Activated CD4-positive, alpha-beta T cell treated with anti-CD3 and anti-CD28 coated beads for 36 hours (primary cell): ENCODE measurements at regions not wholly inside any gene's neighbourhood (a gene's known extent, or its start where the extent isn't known, plus 50 kb on each side); places are given as distances from the start of the nearest gene placed in this dataset.

Source experiments
- ATAC-seq: fragments of 200-7000 bp; cut with Tn5 transposase; one replicate; pipeline ENCODE4 v1.10.0; 2021; ENCODE audit warnings: mild to moderate bottlenecking, moderate library complexity
- CTCF ChIA-PET: fragments of 350-600 bp; sonication (Branson Sonifier 250); formaldehyde crosslinking; loops from one replicate; lab custom pipeline; 2021; ENCODE audit warnings: antibody characterized with exemption; lab: Charles Lee
- POLR2A ChIA-PET: fragments of 350-600 bp; sonication (Branson Sonifier 250); formaldehyde crosslinking; loops from one replicate; lab custom pipeline; 2021; ENCODE audit warnings: antibody characterized with exemption, inconsistent platforms; lab: Charles Lee
- DNase-seq: peaks from one replicate; pipeline ENCODE4 v3.0.0-alpha.2; 2020
- H3K27ac Mint-ChIP-seq: one replicate; pipeline ENCODE4 v1.8.0; 2021; ENCODE audit warnings: mixed read lengths
- H3K27me3 Mint-ChIP-seq: one replicate; pipeline ENCODE4 v1.8.0; 2021; ENCODE audit warnings: mixed read lengths
- H3K36me3 Mint-ChIP-seq: one replicate; pipeline ENCODE4 v1.8.0; 2021; ENCODE audit warnings: low read depth, mixed read lengths
- H3K4me1 Mint-ChIP-seq: one replicate; pipeline ENCODE4 v1.8.0; 2021; ENCODE audit warnings: mixed read lengths
- H3K4me3 Mint-ChIP-seq: one replicate; pipeline ENCODE4 v1.8.0; 2021; ENCODE audit warnings: mild to moderate bottlenecking, moderate library complexity, mixed read lengths
- H3K9me3 Mint-ChIP-seq: one replicate; pipeline ENCODE4 v1.8.0; 2021; ENCODE audit warnings: low read depth, mixed read lengths
- intact Hi-C, 2 experiments: fragments of 100-400 bp; cut with DNase I in 1 of 2; cut with micrococcal nuclease in 1 of 2; formaldehyde crosslinking; loops; one replicate each; pipeline versions ENCODE4 v1.14.2 to v1.15.1; 2022 to 2024; cut with DNase I, micrococcal nuclease

DNA sequence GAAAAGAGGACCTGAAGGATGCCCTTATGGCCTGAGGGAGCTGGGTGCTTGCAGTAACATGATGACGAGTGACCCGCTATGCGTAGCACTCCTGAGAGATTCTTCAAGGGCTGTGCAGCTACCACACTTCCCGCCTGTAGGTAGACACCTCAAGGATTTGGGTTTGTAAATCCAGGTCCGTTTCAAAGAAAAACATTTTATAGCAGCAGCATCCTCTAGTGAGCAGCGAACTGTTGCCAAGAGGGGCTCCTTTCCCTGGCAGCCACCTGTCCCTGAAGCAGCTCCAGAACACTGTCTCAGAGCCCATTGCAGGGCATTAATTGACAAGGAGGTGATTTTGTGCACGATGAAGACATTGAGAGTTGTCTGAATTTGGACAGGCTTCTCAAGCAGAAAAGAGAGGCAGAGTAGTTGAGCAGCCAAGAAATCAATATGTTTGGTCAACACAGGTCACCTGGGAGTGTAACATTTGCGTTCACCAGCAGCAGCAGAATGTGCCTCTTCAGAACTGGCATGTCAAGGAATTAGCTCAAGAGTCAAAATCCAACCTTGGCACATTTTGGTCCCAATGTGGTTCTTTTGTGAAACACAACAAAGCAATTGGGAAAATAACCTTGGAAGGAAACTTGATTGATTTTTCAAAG lies 209.8 kb upstream of the MTNR1B start:
- ChIA-PET CTCF (no interaction called here), POLR2A (no interaction called here)
- Mint-ChIP-seq H3K9me3 (no peaks in the 10 kb centered on the region), H3K27ac (no peak overlapping the region), H3K4me3 (no peak overlapping the region), H3K36me3 (no peaks in the 10 kb centered on the region), H3K27me3 (peaks cover 3% of the 10 kb centered on the region), H3K4me1 (no peaks in the 10 kb centered on the region)
- ATAC-seq (no peak), DNase-seq (no peak)
- intact Hi-C loops, result no loop called here

- POLR2A ChIA-PET, result no interaction called here
- Mint-ChIP-seq H3K4me1 (peaks cover 13% of the 10 kb centered on the region), H3K36me3 (no peaks in the 10 kb centered on the region), H3K27me3 (peaks cover 10% of the 10 kb centered on the region), H3K27ac (no peak overlapping the region), H3K4me3 (no peak overlapping the region), H3K9me3 (no peaks in the 10 kb centered on the region)
- CTCF ChIA-PET, result no interaction called here
- ATAC-seq (no peak), DNase-seq (no peak)
- intact Hi-C loops, result no loop called here
These were observed 207.3 kb upstream of the MTNR1B start for GRCh38 chr11:92762121-92762540.

DNA sequence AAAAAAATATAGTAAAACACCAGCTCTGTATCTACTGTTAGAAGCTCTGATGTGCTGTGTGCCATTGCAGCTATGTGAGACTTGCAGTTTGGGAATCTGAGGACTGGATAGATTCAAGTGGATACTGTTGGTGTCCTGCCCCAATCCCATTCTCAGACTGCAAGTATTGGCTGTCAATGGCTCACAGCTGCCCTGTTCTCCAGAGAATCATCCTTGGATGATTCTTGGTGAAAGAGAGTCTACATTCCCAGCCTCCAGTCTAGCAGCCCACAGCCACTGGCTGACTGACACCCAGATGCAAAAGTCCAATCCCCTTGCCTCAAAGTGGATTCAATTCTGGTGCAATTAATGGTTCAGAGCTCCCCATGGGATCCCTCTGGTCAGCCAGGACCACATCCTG lies 206.1 kb upstream of the MTNR1B start:
- no peak for ATAC-seq
- Mint-ChIP-seq H3K4me1 (peaks cover 13% of the 10 kb centered on the region), H3K9me3 (no peaks in the 10 kb centered on the region), H3K27ac (no peak overlapping the region), H3K27me3 (peaks cover 19% of the 10 kb centered on the region), H3K36me3 (no peaks in the 10 kb centered on the region), H3K4me3 (no peak overlapping the region)
- ChIA-PET CTCF (interaction anchor here (0.6 kb wide), 1 partner anchor 262 kb away, joined by 3 read pairs; no protein-coding TSS in a partner anchor), POLR2A (no interaction called here)
- no peak for DNase-seq
- intact Hi-C loops, result no loop called here

DNA sequence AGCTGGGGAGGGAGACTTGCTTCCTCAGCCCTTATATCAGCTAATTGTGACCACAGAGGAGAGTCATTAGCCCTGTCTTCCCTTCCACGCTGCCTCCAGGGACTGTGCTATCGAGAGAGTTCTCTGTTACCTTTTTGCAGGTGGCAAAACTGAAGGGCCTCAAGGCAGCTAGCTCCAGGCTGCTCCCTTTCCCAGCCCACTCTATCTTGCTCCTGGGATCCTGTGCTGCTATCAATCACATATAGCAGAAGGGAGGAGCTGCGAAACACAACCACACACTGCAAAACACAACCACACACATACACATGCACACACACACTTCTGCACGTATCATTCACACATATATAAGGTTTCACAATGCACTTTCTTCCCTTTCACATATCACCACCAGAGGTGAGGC lies 205.3 kb upstream of the MTNR1B start:
- Mint-ChIP-seq H3K27ac (no peak overlapping the region), H3K4me3 (no peak overlapping the region), H3K27me3 (peaks cover 21% of the 10 kb centered on the region), H3K4me1 (peaks cover 13% of the 10 kb centered on the region), H3K9me3 (no peaks in the 10 kb centered on the region), H3K36me3 (no peaks in the 10 kb centered on the region)
- ATAC-seq, result no peak
- ChIA-PET POLR2A (no interaction called here), CTCF (no interaction called here)
- intact Hi-C loops, result no loop called here
- no peak for DNase-seq

- Mint-ChIP-seq H3K9me3 (no peaks in the 10 kb centered on the region), H3K27me3 (peaks cover 21% of the 10 kb centered on the region), H3K4me3 (no peak overlapping the region), H3K27ac (no peak overlapping the region), H3K36me3 (no peaks in the 10 kb centered on the region), H3K4me1 (peaks cover 13% of the 10 kb centered on the region)
- intact Hi-C loops, result no loop called here
- DNase-seq (no peak), ATAC-seq (no peak)
- POLR2A ChIA-PET, result no interaction called here
- CTCF ChIA-PET, result no interaction called here
These were observed 204.2 kb upstream of the MTNR1B start for GRCh38 chr11:92765082-92765840.

DNA sequence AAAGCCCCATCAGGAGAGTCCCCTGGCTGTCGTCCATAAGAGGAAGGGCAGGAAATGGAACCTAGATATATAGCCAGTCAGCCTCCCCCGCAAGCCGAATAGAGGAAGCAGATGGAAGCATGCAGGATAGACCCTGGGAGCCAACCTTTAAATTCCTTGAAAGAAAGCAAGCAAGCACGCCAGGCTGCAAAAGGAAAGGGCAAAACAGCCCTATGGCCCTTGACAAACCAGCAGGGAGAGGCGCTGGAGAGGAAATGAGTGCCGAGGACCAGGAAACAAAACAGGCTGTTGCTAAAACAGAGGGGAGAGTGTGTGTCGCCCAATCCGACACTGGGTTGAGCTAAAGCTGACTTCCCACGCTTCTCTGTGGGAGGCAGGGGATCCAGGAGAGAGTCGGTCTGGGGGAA lies 203.5 kb upstream of the MTNR1B start:
- intact Hi-C loops, result no loop called here
- Mint-ChIP-seq H3K4me3 (peak overlapping the region; percentile 24), H3K36me3 (no peaks in the 10 kb centered on the region), H3K9me3 (no peaks in the 10 kb centered on the region), H3K4me1 (peaks cover 14% of the 10 kb centered on the region), H3K27me3 (peaks cover 22% of the 10 kb centered on the region), H3K27ac (no peak overlapping the region)
- peak; percentile 6 for DNase-seq
- no peak for ATAC-seq
- ChIA-PET POLR2A (no interaction called here), CTCF (interaction anchor here (0.6 kb wide), 1 partner anchor 14 kb away, joined by 3 read pairs; no protein-coding TSS in a partner anchor)

- Mint-ChIP-seq H3K9me3 (no peaks in the 10 kb centered on the region), H3K27ac (no peak overlapping the region), H3K27me3 (peaks cover 28% of the 10 kb centered on the region), H3K4me3 (no peak overlapping the region), H3K4me1 (peaks cover 15% of the 10 kb centered on the region), H3K36me3 (no peaks in the 10 kb centered on the region)
- ChIA-PET CTCF (interaction anchor here (0.6 to 0.7 kb wide), 2 partner anchors 15 to 40 kb away, joined by 3 read pairs; no protein-coding TSS in a partner anchor), POLR2A (no interaction called here)
- DNase-seq (no peak), ATAC-seq (no peak)
- intact Hi-C loops, result no loop called here
These were observed 202.8 kb upstream of the MTNR1B start for GRCh38 chr11:92766698-92767097.

DNA sequence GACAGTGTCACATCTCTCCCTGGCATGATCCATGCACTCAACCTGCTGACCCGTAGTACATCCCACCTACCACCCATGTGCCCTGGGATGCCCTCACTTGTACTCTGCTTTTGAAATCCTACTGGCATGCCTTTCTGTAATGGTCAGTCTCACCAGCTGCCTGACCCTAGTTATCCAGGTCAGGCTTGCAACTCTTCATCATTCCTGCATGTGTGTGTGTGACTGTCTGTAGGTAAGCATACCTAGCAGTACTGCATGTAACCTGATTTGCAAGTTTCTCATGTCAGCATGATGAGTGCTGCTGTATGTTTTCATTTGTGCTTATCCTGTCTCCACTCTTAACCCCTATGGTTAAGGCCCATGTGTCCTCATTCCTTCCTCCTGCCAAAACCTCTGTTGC lies 202.0 kb upstream of the MTNR1B start:
- intact Hi-C loops, result no loop called here
- no peak overlapping the region for H3K27ac Mint-ChIP-seq
- POLR2A ChIA-PET, result no interaction called here

GRCh38 chr11:92768121-92768840 lies 201.2 kb upstream of the MTNR1B start:
- intact Hi-C loops, result no loop called here
- no peaks in the 10 kb centered on the region for H3K36me3 Mint-ChIP-seq
- H3K4me3 Mint-ChIP-seq, result no peak overlapping the region
- H3K9me3 Mint-ChIP-seq, result no peaks in the 10 kb centered on the region
- peaks cover 15% of the 10 kb centered on the region for H3K4me1 Mint-ChIP-seq
- ChIA-PET CTCF (no interaction called here), POLR2A (no interaction called here)
- H3K27ac Mint-ChIP-seq, result no peak overlapping the region
- no peak for ATAC-seq
- DNase-seq, result no peak
- H3K27me3 Mint-ChIP-seq, result peaks cover 28% of the 10 kb centered on the region

More for the DNA sequence above, 202.0 kb upstream of the MTNR1B start:
- DNase-seq (no peak), ATAC-seq (no peak)
- CTCF ChIA-PET, result interaction anchor here (0.7 kb wide), 1 partner anchor 40 kb away, joined by 3 read pairs; no protein-coding TSS in a partner anchor
- Mint-ChIP-seq H3K4me1 (peaks cover 15% of the 10 kb centered on the region), H3K36me3 (no peaks in the 10 kb centered on the region), H3K4me3 (no peak overlapping the region), H3K9me3 (no peaks in the 10 kb centered on the region), H3K27me3 (peaks cover 28% of the 10 kb centered on the region)

- H3K27me3 Mint-ChIP-seq, result peaks cover 27% of the 10 kb centered on the region
- CTCF ChIA-PET, result no interaction called here
- no peak overlapping the region for H3K27ac Mint-ChIP-seq
- no peaks in the 10 kb centered on the region for H3K36me3 Mint-ChIP-seq
- POLR2A ChIA-PET, result no interaction called here
- intact Hi-C loops, result no loop called here
- DNase-seq, result no peak
- H3K4me1 Mint-ChIP-seq, result peaks cover 15% of the 10 kb centered on the region
- H3K4me3 Mint-ChIP-seq, result no peak overlapping the region
- H3K9me3 Mint-ChIP-seq, result no peaks in the 10 kb centered on the region
- no peak for ATAC-seq
These were observed 200.3 kb upstream of the MTNR1B start for GRCh38 chr11:92769112-92769511.

DNA sequence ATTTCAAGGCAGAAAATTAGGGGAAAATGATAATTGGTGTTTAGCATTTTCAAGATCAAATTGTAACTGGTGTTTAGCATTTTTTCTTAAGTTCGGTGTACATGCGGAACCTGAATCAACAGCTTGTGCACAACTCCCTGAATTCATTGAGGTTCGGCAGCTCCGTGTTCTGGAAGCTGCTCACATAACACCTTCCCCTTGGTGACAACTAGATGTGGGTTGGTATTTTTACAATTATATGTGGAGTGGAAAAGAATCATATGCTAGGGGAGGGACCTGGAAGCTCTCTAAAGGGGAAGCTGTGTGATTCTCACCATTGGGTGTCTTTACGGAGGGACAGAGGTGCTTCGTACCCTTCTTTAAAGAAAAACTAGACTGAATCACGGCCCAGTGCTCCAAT lies 199.0 kb upstream of the MTNR1B start:
- POLR2A ChIA-PET, result no interaction called here
- peaks cover 25% of the 10 kb centered on the region for H3K27me3 Mint-ChIP-seq
- H3K4me3 Mint-ChIP-seq, result no peak overlapping the region
- ATAC-seq (no peak), DNase-seq (no peak)
- H3K36me3 Mint-ChIP-seq, result no peaks in the 10 kb centered on the region
- no peaks in the 10 kb centered on the region for H3K9me3 Mint-ChIP-seq
- intact Hi-C loops, result no loop called here
- H3K27ac Mint-ChIP-seq, result no peak overlapping the region
- CTCF ChIA-PET, result no interaction called here
- peaks cover 13% of the 10 kb centered on the region for H3K4me1 Mint-ChIP-seq
